GM21526 (cell line): ENCODE measurements at regions not wholly inside any gene's neighbourhood (a gene's known extent, or its start where the extent isn't known, plus 50 kb on each side); places are given as distances from the start of the nearest gene placed in this dataset.
"Not testable (repeated sequence)": the region's sequence is repeated elsewhere in the genome, so short reads cannot be mapped to it uniquely, and the experiment has no call there.

ENCODE experiments used
- ATAC-seq: cut with Tn5 transposase; IDR thresholded peaks from one replicate; pipeline ENCODE4 v1.9.1; 2021; ENCODE audit warnings: moderate library complexity; ENCODE audit not compliant: unreplicated experiment, low FRiP score

GRCh38 chr13:57899096-57899495 lies 267.6 kb downstream of the PCDH17 start:
- no peak for ATAC-seq

GRCh38 chr13:57909833-57910232 lies 278.3 kb downstream of the PCDH17 start:
- ATAC-seq: not testable (repeated sequence)

GRCh38 chr13:57918086-57918485 lies 286.5 kb downstream of the PCDH17 start:
- ATAC-seq: no peak

- no peak for ATAC-seq
Measured at GRCh38 chr13:57918913-57919312, 287.4 kb downstream of the PCDH17 start.

- no peak for ATAC-seq
Measured at GRCh38 chr13:57925250-57925649, 293.7 kb downstream of the PCDH17 start.

- no peak for ATAC-seq
Measured at GRCh38 chr13:57925751-57926150, 294.2 kb downstream of the PCDH17 start.

DNA sequence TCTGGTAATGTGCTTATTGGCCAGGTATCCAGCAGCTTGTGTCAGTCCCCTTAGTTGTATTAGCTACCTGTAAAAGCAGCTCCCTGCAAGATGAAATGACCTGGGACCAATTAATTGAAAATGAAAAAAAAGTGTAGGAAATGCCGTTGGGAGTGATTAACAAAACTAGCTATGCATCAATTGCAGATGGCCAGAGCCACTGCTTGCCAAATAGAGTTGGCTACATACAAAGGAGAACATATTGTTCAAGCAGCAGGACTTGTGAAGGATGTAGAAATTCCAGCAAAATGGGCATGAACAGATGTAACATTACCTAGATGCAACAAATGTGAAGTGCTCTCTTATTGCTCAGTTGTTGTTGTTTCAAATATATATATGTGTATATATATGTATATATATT lies 300.5 kb downstream of the PCDH17 start:
- no peak for ATAC-seq

- no peak for ATAC-seq
Measured at GRCh38 chr13:57933606-57934005, 302.1 kb downstream of the PCDH17 start.

- no peak for ATAC-seq
Measured at GRCh38 chr13:57935965-57936364, 304.4 kb downstream of the PCDH17 start.

GRCh38 chr13:57946361-57946760 lies 314.8 kb downstream of the PCDH17 start:
- ATAC-seq: peak; percentile 92

DNA sequence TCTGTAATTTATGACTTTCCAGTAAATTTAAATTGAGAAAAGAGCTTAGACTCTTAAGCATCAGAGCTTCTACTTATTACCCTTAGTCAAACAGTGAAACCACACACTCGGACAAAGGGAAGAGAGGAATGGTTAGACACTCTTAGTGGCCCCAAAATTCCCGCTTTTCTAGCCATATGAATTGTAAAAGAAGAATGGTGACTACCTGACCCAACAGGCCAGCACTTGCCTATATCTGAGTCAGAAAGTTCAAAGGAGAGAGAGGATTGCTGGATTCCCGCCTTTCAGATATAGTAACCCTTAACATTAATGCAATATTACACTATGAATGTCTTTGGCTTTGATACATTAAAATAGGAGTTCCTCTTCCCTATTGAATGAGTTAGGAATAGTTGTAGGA lies 317.3 kb downstream of the PCDH17 start:
- ATAC-seq: no peak

GRCh38 chr13:57969951-57970350 lies 338.4 kb downstream of the PCDH17 start:
- no peak for ATAC-seq

DNA sequence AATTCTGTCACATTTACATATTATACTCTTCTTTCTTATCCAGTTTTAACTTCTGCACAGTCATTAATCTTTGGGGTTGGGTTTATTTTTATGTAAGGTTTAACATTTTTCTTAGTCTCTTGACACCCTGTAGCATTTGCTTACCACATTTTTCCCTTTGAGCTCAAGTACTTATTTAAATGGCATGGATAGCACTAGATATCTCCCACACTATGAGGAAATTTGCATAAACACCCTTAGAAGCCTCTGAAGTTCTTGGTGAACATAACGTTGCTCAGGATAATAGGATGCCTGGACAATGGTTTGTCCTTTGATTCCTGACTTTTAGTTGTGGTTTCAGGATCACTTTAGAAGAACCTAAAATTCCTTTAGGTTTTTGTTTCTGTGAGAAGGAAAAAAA lies 338.9 kb downstream of the PCDH17 start:
- no peak for ATAC-seq

GRCh38 chr13:57982782-57983181 lies 351.2 kb downstream of the PCDH17 start:
- ATAC-seq: no peak

DNA sequence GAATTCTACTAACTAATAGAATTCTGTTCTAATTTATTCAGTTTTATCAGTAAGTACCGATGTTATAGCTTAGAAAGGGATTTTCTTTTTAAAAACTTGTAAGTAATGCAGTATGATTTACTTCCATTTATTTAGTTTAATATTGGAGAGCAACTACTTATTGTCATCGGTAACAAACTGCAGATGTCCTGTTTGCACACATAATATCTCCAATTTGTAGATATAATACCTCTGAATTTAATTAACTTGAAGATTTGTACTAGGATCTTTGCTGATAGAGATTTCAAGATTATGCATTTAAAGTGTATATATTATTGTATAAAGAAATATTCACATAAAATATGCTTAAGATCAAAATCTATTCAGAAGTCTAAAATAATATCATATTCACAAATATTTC lies 356.7 kb downstream of the PCDH17 start:
- no peak for ATAC-seq

GRCh38 chr13:57991041-57991440 lies 359.5 kb downstream of the PCDH17 start:
- ATAC-seq: no peak

- ATAC-seq: no peak
Measured at GRCh38 chr13:57992416-57992815, 360.9 kb downstream of the PCDH17 start.

DNA sequence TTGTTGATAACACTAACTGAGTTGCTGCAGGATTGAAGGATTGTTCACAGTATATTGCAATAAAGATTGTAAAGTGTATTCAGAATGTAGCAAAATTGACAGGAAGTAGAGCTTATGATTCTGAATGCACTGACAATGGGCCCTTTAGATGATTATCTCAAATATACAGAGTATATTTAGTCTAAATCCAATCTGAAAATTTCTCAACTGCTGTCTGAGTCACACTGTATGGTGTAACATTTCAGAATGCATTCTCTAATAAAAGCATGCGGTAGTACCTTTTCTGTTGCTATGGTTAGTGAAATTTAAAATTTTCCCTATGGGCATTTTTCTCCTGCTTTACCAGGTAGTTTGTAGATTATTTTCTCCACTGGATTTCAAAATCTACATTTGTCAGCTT lies 365.2 kb downstream of the PCDH17 start:
- no peak for ATAC-seq

GRCh38 chr13:58004751-58005150 lies 373.2 kb downstream of the PCDH17 start:
- ATAC-seq: no peak

DNA sequence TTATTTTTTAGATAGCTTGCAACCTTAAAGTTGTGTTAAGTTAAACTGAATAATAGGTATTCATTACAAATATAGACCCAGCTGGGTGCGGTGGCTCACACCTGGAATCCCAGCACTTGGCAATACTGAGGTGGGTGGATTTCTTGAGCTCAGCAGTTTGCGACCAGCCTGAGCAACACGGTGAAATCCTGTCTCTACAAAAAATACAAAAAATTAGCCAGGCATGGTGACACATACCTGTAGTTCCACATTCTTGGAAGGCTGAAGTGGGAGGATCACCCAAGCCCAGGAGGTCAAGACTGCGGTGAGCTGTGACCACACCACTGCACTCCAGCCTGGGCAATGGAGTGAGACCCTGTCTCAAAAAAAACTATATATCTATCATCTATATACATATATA lies 386.5 kb downstream of the PCDH17 start:
- ATAC-seq: no peak

GRCh38 chr13:58018865-58019264 lies 387.3 kb downstream of the PCDH17 start:
- no peak for ATAC-seq

DNA sequence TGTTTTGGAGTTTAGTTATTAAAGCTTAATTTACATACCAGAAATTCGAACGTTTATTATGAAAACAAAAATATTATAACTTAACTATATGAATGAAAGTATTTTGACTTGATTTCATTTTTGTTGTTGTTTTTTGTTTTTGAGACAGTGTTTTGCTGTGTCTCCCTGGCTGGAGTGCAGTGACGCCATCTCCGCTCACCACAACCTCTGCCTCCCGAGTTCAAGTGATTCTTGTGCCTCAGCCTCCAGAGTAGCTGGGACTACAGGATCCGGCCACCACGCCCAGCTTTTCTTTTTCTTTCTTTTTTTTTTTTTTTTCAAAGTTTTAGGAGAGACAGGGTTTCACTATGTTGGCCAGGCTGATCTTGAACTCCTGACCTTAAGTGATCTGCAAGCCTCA lies 392.6 kb downstream of the PCDH17 start:
- no peak for ATAC-seq

DNA sequence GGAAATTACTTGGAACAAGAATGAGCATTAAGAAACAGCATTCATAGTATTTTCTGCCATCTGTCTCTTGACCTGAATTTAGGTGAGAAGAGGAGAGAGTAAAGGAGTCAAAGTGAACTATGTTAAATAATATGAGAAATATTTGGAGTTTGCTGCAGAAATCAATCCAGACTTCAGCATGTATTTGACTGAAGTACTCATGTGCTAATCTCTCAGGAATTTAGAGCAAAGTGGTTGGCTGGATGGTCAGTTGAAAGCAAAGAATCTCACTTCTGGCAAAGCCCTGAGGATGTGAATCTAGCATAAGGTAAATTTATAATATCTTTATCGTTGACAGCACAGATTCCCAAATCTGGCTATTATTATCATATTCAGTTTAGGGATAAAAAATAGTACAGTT lies 394.3 kb downstream of the PCDH17 start:
- no peak for ATAC-seq
